ENCODE measurements at regions not wholly inside any gene's neighbourhood (a gene's known extent, or its start where the extent isn't known, plus 50 kb on each side); places are given as distances from the start of the nearest gene placed in this dataset.
"Not testable (repeated sequence)": the region's sequence is repeated elsewhere in the genome, so short reads cannot be mapped to it uniquely, and the experiment has no call there.

- H3K36me3 ChIP-seq (ENCODE audit: low read depth, missing control alignments), result no peaks in the 10 kb centered on the region
- no peaks in the 10 kb centered on the region for H3K4me1 ChIP-seq
- DNase-seq, result no peak
- no peaks in the 10 kb centered on the region for H3K27me3 ChIP-seq
- no peak overlapping the region for H3K27ac ChIP-seq
- H3K4me3 ChIP-seq, result no peak overlapping the region
- H3K9me3 ChIP-seq, result no peaks in the 10 kb centered on the region
- WGBS, 2 donors, result 88 to 89% methylated on average over 9 of the region's 9 CpGs
- TF ChIP-seq, protein P1, sequence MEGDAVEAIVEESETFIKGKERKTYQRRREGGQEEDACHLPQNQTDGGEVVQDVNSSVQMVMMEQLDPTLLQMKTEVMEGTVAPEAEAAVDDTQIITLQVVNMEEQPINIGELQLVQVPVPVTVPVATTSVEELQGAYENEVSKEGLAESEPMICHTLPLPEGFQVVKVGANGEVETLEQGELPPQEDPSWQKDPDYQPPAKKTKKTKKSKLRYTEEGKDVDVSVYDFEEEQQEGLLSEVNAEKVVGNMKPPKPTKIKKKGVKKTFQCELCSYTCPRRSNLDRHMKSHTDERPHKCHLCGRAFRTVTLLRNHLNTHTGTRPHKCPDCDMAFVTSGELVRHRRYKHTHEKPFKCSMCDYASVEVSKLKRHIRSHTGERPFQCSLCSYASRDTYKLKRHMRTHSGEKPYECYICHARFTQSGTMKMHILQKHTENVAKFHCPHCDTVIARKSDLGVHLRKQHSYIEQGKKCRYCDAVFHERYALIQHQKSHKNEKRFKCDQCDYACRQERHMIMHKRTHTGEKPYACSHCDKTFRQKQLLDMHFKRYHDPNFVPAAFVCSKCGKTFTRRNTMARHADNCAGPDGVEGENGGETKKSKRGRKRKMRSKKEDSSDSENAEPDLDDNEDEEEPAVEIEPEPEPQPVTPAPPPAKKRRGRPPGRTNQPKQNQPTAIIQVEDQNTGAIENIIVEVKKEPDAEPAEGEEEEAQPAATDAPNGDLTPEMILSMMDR (IDR thresholded peaks at IDR 0.05), result no peak
- TF ChIP-seq POLR2A (IDR thresholded peaks at IDR 0.05), result no peak
- intact Hi-C loops (cut with DNase I; ENCODE audit: low total_unique reads), result no loop called here
Measured at GRCh38 chr15:22267761-22268160, 187.4 kb downstream of the OR4M2 start.

DNA sequence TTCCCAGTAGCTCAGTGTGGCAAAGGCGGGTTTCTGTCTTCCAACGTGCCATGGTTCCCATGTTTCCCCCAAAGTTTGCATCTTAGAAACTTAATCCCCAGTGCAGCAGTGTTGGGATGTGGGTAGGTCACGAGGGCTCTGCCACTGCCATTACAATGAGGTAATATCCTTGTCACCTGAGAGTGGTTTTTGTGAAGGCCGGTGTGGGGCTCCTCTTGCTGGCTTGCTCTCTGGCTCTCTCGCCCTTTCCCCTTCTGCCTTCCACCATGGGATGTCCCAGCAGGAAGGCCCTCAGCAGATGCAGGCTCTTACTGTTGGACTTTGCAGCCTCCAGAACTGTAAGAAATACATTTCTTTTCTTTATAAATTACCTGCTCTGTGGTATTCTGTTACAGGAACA, 187.9 kb downstream of the OR4M2 start:
- H3K27me3 ChIP-seq; H3K4me1 ChIP-seq; H3K4me3 ChIP-seq; H3K9me3 ChIP-seq; intact Hi-C loops (cut with DNase I; ENCODE audit: low total_unique reads); H3K36me3 ChIP-seq (ENCODE audit: low read depth, missing control alignments); DNase-seq; H3K27ac ChIP-seq: not testable (repeated sequence)
- WGBS, 2 donors, result 77 to 83% methylated on average over 4 to 5 of the region's 5 CpGs

GRCh38 chr15:22268654-22269053, 188.3 kb downstream of the OR4M2 start:
- H3K4me1 ChIP-seq; DNase-seq; H3K4me3 ChIP-seq; H3K27me3 ChIP-seq; H3K36me3 ChIP-seq (ENCODE audit: low read depth, missing control alignments); intact Hi-C loops (cut with DNase I; ENCODE audit: low total_unique reads); H3K9me3 ChIP-seq; H3K27ac ChIP-seq: not testable (repeated sequence)
- WGBS, 2 donors, result 72 to 77% methylated on average over 6 of the region's 6 CpGs

DNA sequence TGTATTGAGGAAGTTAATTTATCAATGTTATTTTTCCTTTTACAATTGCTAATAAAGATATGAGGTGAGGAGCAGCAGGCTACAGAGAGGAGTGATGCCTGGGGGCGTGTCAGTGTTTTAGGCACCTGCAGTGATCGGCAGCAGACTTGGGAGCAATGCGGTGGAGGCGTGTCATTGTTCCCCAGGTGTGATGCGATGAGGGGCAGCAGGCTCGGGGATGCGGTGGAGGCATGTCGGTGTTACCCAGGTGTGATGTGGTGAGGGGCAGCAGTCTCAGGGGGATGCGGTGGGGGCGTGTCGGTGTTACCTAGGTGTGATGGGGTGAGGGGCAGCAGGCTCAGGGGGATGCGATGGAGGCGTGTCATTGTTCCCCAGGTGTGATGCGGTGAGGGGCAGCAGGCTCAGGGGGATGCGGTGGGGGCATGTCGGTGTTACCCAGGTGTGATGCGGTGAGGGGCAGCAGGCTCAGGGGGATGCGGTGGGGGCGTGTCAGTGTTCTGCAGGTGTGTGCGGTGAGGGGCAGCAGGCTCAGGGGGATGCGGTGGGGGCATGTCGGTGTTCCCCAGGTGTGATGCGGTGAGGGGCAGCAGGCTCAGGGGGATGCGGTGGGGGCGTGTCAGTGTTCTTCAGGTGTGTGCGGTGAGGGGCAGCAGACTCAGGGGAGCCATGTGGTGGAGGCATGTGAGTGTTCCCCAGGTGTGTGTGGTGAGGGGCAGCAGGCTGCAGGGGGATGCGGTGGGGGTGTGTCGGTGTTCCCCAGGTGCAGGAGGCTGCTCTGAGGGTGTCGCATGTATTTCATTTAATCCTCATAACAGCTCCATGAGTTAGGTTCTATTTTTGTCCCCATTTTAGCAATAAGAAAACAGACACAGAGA, 186.2 kb upstream of the GOLGA6L22 start:
- H3K4me1 ChIP-seq; DNase-seq; intact Hi-C loops (cut with DNase I; ENCODE audit: low total_unique reads); H3K27ac ChIP-seq; H3K9me3 ChIP-seq; H3K36me3 ChIP-seq (ENCODE audit: low read depth, missing control alignments); H3K4me3 ChIP-seq; H3K27me3 ChIP-seq: not testable (repeated sequence)
- 83 to 87% methylated on average over 29 of the region's 29 CpGs for WGBS, 2 donors

DNA sequence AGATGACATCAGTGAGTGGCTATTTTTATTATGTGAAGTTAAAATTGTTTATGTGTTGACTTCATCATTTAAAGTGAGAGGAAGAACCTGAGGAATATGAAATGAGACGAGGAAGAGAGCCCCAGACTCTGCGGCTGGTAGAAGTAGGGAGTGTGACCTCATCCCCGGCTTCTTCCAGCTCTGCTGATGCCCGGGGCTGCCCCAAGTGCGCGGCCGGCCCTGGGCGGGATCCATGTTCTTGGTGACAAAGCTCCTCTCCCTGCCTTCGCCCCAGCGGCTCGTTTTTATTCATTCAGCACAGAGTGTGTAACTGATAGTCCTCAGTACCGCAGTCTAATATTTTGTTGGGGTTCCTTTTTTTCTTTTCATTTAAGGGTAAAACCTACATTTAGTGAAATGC, 185.5 kb upstream of the GOLGA6L22 start:
- intact Hi-C loops (cut with DNase I; ENCODE audit: low total_unique reads); H3K27ac ChIP-seq; H3K4me3 ChIP-seq; DNase-seq; H3K36me3 ChIP-seq (ENCODE audit: low read depth, missing control alignments); H3K9me3 ChIP-seq; H3K4me1 ChIP-seq; H3K27me3 ChIP-seq: not testable (repeated sequence)
- 86% methylated on average over 12 of the region's 12 CpGs for WGBS, 2 donors

DNA sequence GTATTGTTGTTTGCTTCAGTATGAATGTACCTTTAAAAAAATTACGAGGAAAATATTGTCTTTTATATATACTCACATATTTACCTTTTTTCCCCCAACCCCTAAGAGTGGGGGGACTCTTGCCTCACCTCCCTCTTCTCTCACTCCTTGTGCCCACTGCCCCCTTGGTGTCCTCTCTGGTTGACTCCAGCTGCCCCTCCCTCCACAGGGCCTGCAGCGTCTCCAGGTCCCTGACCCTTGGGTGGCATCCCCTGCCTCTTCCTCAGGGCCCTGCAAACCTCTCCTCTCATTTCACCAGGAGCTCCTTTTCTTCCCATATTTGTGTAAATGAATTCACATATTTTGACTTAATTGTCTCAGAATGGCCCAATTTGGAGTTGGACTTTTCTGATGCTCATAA, 184.3 kb upstream of the GOLGA6L22 start:
- H3K27ac ChIP-seq; H3K27me3 ChIP-seq; DNase-seq; H3K9me3 ChIP-seq; H3K36me3 ChIP-seq (ENCODE audit: low read depth, missing control alignments); H3K4me1 ChIP-seq; H3K4me3 ChIP-seq; intact Hi-C loops (cut with DNase I; ENCODE audit: low total_unique reads): not testable (repeated sequence)
- WGBS, 2 donors, result 60 to 63% methylated on average over 2 of the region's 2 CpGs

DNA sequence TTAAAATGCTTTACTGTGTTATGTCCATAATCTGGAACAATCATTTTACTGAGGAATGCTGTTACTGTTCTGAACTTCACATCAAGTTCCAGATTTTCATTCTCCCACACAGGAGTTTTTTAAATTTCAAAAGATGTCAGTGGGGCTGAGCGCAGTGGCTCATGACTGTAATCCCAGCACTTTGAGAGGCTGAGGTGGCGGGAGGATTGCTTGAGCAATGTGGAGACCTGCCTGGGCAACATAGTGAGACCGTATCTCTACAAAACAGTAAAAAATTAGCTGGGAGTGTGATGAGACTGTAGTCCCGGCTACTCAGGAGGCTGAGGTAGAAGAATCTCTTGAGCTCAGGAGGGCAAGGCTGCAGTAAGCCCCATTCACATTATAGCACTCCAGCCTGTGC, 177.9 kb upstream of the GOLGA6L22 start:
- H3K27me3 ChIP-seq; H3K4me1 ChIP-seq; H3K36me3 ChIP-seq (ENCODE audit: low read depth, missing control alignments); H3K27ac ChIP-seq; intact Hi-C loops (cut with DNase I; ENCODE audit: low total_unique reads); H3K4me3 ChIP-seq; DNase-seq; H3K9me3 ChIP-seq: not testable (repeated sequence)
- 76 to 77% methylated on average over 4 of the region's 4 CpGs for WGBS, 2 donors

GRCh38 chr15:22282794-22283533, 175.7 kb upstream of the GOLGA6L22 start:
- H3K27ac ChIP-seq; H3K27me3 ChIP-seq; H3K4me1 ChIP-seq; H3K4me3 ChIP-seq; intact Hi-C loops (cut with DNase I; ENCODE audit: low total_unique reads); H3K9me3 ChIP-seq; DNase-seq; H3K36me3 ChIP-seq (ENCODE audit: low read depth, missing control alignments): not testable (repeated sequence)
- WGBS, 2 donors, result 62 to 70% methylated on average over 13 of the region's 13 CpGs

DNA sequence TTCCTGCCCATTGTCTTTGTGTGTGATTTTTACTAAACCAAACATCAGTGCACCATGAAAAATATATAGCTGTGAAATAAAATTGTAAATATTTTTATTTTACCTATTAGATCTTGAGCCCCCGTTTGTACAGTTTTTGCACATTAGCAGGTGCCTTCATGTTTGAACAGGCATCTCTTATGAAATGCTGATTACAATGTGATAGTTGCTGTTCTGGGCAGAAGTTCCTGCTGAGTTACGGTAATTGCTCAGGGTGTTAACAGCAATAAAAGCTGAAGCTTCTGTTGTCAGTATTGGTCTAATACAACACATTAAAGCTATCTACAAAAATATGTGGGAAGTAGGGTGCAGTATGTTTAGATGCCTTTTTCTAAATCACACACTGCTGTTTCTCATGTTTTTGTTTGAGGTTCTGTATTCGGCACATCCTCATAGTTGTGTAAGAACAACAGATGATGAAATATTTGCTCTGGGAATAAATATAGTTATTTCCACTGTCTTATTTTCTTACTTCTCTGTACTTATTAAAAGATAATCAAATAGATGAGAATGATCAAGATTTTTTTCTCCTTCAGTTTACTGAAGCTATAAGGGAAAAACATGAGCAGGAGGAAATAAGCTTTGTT, 173.8 kb upstream of the GOLGA6L22 start:
- not testable (repeated sequence) for DNase-seq
- WGBS, 2 donors, result 74 to 81% methylated on average over 3 of the region's 3 CpGs

GRCh38 chr15:22291054-22291453, 167.6 kb upstream of the GOLGA6L22 start:
- DNase-seq; intact Hi-C loops (cut with DNase I; ENCODE audit: low total_unique reads); H3K36me3 ChIP-seq (ENCODE audit: low read depth, missing control alignments); H3K4me1 ChIP-seq; H3K4me3 ChIP-seq; H3K9me3 ChIP-seq; H3K27ac ChIP-seq; H3K27me3 ChIP-seq: not testable (repeated sequence)
- 69 to 74% methylated on average over 4 of the region's 4 CpGs for WGBS, 2 donors

More for the DNA sequence above, 173.8 kb upstream of the GOLGA6L22 start:
- H3K27ac ChIP-seq; H3K36me3 ChIP-seq (ENCODE audit: low read depth, missing control alignments); H3K27me3 ChIP-seq; H3K4me3 ChIP-seq; H3K4me1 ChIP-seq; H3K9me3 ChIP-seq; intact Hi-C loops (cut with DNase I; ENCODE audit: low total_unique reads): not testable (repeated sequence)

- intact Hi-C loops (cut with DNase I; ENCODE audit: low total_unique reads); H3K27ac ChIP-seq; H3K4me3 ChIP-seq; H3K27me3 ChIP-seq; H3K36me3 ChIP-seq (ENCODE audit: low read depth, missing control alignments); DNase-seq; H3K9me3 ChIP-seq; H3K4me1 ChIP-seq: not testable (repeated sequence)
- WGBS, 2 donors, result no CpG with 5 or more reads among the region's 1 CpG
Measured at GRCh38 chr15:22303112-22303511, 155.6 kb upstream of the GOLGA6L22 start.

Measured in testis (tissue), 2 donors.